ENCODE measurements at regions not wholly inside any gene's neighbourhood (a gene's known extent, or its start where the extent isn't known, plus 50 kb on each side); places are given as distances from the start of the nearest gene placed in this dataset.

- DNase-seq (ENCODE audit: low spot score) (no peak), ATAC-seq (ENCODE audit: low read depth) (no peak)
- Histone ChIP-seq H3K27ac (ENCODE audit: poor library complexity, severe bottlenecking) (no peak overlapping the region), H3K9me3 (ENCODE audit: severe bottlenecking) (no peaks in the 10 kb centered on the region), H3K4me1 (ENCODE audit: insufficient read depth, poor library complexity, severe bottlenecking) (no peaks in the 10 kb centered on the region), H3K36me3 (ENCODE audit: low read depth) (no peaks in the 10 kb centered on the region), H3K4me3 (ENCODE audit: severe bottlenecking) (no peak overlapping the region), H3K27me3 (ENCODE audit: insufficient read depth, poor library complexity, severe bottlenecking) (no peaks in the 10 kb centered on the region)
- no peak for TF ChIP-seq CTCF (IDR thresholded peaks at IDR 0.05; ENCODE audit: poor library complexity, severe bottlenecking)
Observed at GRCh38 chr7:126119981-126120380, 1132.8 kb downstream of the GRM8 start.

DNA sequence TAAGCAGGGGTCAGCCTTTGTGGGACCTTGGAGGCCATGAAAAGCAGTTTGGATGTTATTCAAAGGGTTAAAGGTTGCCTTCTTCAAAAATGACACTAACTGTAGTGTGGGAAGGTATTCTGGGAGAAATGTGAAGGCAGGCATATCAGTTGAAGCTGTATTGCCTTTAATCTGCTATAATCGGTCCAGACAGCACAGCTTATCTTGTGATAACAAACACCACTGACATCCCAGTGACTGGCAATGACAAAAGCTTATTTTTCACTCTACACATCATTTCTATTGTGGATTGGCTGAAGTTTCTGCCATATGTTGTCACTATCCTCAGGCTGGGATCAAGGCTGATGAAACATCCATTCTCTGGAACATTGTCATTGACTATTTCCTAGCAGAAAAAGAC lies 1149.2 kb downstream of the GRM8 start:
- Histone ChIP-seq H3K27me3 (ENCODE audit: insufficient read depth, poor library complexity, severe bottlenecking) (no peaks in the 10 kb centered on the region), H3K27ac (ENCODE audit: poor library complexity, severe bottlenecking) (no peak overlapping the region), H3K9me3 (ENCODE audit: severe bottlenecking) (no peaks in the 10 kb centered on the region), H3K4me3 (ENCODE audit: severe bottlenecking) (no peak overlapping the region), H3K4me1 (ENCODE audit: insufficient read depth, poor library complexity, severe bottlenecking) (no peaks in the 10 kb centered on the region), H3K36me3 (ENCODE audit: low read depth) (no peaks in the 10 kb centered on the region)
- ATAC-seq (ENCODE audit: low read depth) = no peak
- no peak for DNase-seq (ENCODE audit: low spot score)
- no peak for TF ChIP-seq CTCF (IDR thresholded peaks at IDR 0.05; ENCODE audit: poor library complexity, severe bottlenecking)

DNA sequence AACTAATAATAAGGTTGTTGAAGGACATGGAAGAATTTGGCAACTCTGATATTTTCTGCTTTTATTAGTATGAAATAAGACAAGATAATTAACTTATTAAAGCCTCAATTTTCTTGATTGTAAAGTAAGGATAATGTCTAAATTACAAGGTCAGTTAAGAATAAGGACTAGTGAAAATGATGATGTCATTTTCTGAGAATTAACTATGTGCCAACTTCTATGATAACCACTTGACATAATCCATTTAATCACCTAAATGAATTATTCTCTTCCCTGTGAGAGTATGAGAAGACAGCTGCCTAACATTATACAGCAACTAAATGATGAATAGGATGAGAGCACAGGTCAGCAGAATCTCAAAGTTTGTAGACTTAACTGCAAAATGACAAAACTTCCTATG lies 1153.4 kb upstream of the POT1 start:
- no peak for TF ChIP-seq CTCF (IDR thresholded peaks at IDR 0.05; ENCODE audit: poor library complexity, severe bottlenecking)
- no peak for ATAC-seq (ENCODE audit: low read depth)
- no peak overlapping the region for H3K4me3 ChIP-seq (ENCODE audit: severe bottlenecking)
- no peaks in the 10 kb centered on the region for H3K4me1 ChIP-seq (ENCODE audit: insufficient read depth, poor library complexity, severe bottlenecking)
- DNase-seq (ENCODE audit: low spot score) = no peak
- peaks cover 4% of the 10 kb centered on the region for H3K27me3 ChIP-seq (ENCODE audit: insufficient read depth, poor library complexity, severe bottlenecking)
- no peaks in the 10 kb centered on the region for H3K36me3 ChIP-seq (ENCODE audit: low read depth)
- H3K9me3 ChIP-seq (ENCODE audit: severe bottlenecking) = no peaks in the 10 kb centered on the region
- H3K27ac ChIP-seq (ENCODE audit: poor library complexity, severe bottlenecking) = no peak overlapping the region

GRCh38 chr7:126079581-126079980 lies 1150.0 kb upstream of the POT1 start:
- no peaks in the 10 kb centered on the region for H3K9me3 ChIP-seq (ENCODE audit: severe bottlenecking)
- H3K27ac ChIP-seq (ENCODE audit: poor library complexity, severe bottlenecking) = no peak overlapping the region
- DNase-seq (ENCODE audit: low spot score) = no peak
- no peaks in the 10 kb centered on the region for H3K4me1 ChIP-seq (ENCODE audit: insufficient read depth, poor library complexity, severe bottlenecking)
- no peak overlapping the region for H3K4me3 ChIP-seq (ENCODE audit: severe bottlenecking)
- ATAC-seq (ENCODE audit: low read depth) = no peak
- no peak for TF ChIP-seq CTCF (IDR thresholded peaks at IDR 0.05; ENCODE audit: poor library complexity, severe bottlenecking)
- no peaks in the 10 kb centered on the region for H3K36me3 ChIP-seq (ENCODE audit: low read depth)
- peaks cover 4% of the 10 kb centered on the region for H3K27me3 ChIP-seq (ENCODE audit: insufficient read depth, poor library complexity, severe bottlenecking)

DNA sequence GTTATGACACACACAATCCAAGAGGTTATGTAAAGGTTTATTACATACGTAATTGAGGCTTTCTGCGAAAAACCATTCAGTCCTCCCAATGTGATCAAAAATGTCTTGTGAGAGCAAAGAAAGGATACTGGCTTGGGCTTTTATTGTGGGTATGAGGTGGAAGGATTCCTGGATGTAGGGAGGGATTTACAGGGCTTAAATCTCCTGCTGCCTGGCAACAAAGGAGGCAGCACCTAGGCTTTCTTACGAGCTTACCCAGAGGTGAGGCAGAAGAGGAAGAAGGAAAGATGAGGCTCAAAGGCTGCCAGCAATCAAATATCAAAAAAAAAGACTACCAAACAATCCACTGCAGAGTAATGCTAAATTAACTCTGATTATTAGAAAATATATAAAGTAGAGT lies 1149.5 kb upstream of the POT1 start:
- Histone ChIP-seq H3K9me3 (ENCODE audit: severe bottlenecking) (no peaks in the 10 kb centered on the region), H3K4me1 (ENCODE audit: insufficient read depth, poor library complexity, severe bottlenecking) (no peaks in the 10 kb centered on the region), H3K36me3 (ENCODE audit: low read depth) (no peaks in the 10 kb centered on the region), H3K4me3 (ENCODE audit: severe bottlenecking) (no peak overlapping the region), H3K27me3 (ENCODE audit: insufficient read depth, poor library complexity, severe bottlenecking) (peaks cover 4% of the 10 kb centered on the region), H3K27ac (ENCODE audit: poor library complexity, severe bottlenecking) (no peak overlapping the region)
- no peak for DNase-seq (ENCODE audit: low spot score)
- no peak for ATAC-seq (ENCODE audit: low read depth)
- no peak for TF ChIP-seq CTCF (IDR thresholded peaks at IDR 0.05; ENCODE audit: poor library complexity, severe bottlenecking)
